ENCODE measurements at regions not wholly inside any gene's neighbourhood (a gene's known extent, or its start where the extent isn't known, plus 50 kb on each side); places are given as distances from the start of the nearest gene placed in this dataset.
A peak's percentile ranks its signal among the peaks of the same experiment; 100 is the strongest.

DNA sequence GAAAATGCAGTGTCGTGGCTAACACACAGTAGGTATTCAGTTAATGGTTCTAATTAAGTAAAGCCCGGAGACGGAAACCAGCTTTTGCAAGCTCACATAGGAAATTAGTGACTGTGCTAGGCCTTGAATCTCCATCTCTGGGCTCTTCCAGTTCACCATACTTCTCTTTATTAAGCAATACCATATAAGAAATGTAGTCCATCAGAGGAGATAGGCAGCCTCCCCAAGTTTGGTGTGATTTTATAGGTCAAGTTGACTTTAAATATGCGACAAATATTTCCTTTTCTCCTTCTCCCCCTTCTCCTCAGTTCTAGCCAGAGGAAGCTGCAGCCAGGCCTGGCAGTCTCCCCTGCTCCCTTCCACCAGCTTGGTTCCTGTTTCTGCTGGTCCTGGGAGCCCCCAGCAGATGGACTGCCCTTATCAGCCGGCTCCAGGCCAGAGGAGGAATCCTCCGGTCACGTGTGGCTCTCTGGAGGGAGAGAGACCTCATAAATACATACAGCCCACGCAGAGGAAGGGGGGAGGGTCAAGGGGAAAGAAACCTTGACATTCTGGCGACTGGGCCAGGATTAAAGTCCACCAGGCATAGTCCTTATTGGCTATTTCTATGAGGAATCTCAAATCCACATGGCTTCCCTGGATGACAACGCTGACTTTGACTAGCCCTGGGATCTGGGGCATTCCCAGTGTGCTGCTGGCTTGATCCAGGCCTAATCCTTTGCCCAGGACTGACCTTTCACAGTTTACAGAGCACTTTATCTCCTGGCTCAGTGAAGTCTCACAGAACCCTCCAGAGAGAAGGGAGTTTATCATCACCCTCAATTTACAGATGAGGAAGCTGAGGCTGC, 115.1 kb upstream of the JUN start:
- TF ChIP-seq POLR2A (IDR thresholded peaks at IDR 0.05) (no peak), POLR2AphosphoS5 (IDR thresholded peaks at IDR 0.05) (peak; percentile 64 to 86 (median 81))
- TF ChIP-seq, protein P1, sequence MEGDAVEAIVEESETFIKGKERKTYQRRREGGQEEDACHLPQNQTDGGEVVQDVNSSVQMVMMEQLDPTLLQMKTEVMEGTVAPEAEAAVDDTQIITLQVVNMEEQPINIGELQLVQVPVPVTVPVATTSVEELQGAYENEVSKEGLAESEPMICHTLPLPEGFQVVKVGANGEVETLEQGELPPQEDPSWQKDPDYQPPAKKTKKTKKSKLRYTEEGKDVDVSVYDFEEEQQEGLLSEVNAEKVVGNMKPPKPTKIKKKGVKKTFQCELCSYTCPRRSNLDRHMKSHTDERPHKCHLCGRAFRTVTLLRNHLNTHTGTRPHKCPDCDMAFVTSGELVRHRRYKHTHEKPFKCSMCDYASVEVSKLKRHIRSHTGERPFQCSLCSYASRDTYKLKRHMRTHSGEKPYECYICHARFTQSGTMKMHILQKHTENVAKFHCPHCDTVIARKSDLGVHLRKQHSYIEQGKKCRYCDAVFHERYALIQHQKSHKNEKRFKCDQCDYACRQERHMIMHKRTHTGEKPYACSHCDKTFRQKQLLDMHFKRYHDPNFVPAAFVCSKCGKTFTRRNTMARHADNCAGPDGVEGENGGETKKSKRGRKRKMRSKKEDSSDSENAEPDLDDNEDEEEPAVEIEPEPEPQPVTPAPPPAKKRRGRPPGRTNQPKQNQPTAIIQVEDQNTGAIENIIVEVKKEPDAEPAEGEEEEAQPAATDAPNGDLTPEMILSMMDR (IDR thresholded peaks at IDR 0.05 in 8 of 11, conservative IDR thresholded peaks at IDR 0.05 in 3 of 11) = no peak

Measured in spleen (tissue), 7 donors.